GM12878 (cell line): ENCODE measurements at regions not wholly inside any gene's neighbourhood (a gene's known extent, or its start where the extent isn't known, plus 50 kb on each side); places are given as distances from the start of the nearest gene placed in this dataset.

Experiments
- ATAC-seq: fragments of 200-7000 bp; cut with Tn5 transposase; 3 replicates; pipeline ENCODE4 v1.9.1; 2020; ENCODE audit warnings: mild to moderate bottlenecking, moderate library complexity
- BruUV-seq: library from RNA; stranded (reverse); fragments of 400-500 nt; replicated peaks from 2 replicates; lab custom pipeline; 2021; lab: Mats Ljungman, UMichigan
- CTCF ChIA-PET: fragments of 300-600 bp; sonication (Branson Sonifier 250); formaldehyde crosslinking; extraction: SDS; loops from one replicate; lab custom pipeline; 2021; ENCODE audit warnings: inconsistent platforms; lab: Yijun Ruan, JAX
- POLR2A ChIA-PET: fragments of 350-600 bp; formaldehyde crosslinking; extraction: SDS; loops from one replicate; lab custom pipeline; 2021; ENCODE audit warnings: inconsistent platforms; lab: Charles Lee
- RAD21 ChIA-PET: fragments of 300-600 bp; sonication (Branson Sonifier 250); formaldehyde crosslinking; loops from one replicate; lab custom pipeline; 2023; ENCODE audit warnings: antibody characterized with exemption; ENCODE audit not compliant: unreplicated experiment; lab: Charles Lee
- SMC1A ChIA-PET: fragments of 300-600 bp; sonication (Branson Sonifier 250); formaldehyde crosslinking; loops from one replicate; lab custom pipeline; 2023; ENCODE audit not compliant: unreplicated experiment, uncharacterized antibody; lab: Charles Lee
- DNase-seq: peaks from one replicate; pipeline ENCODE4 v3.0.0-alpha.2; 2011; ENCODE audit warnings: low read depth, low spot score
- FAIRE-seq: peaks from 3 replicates; lab custom pipeline; 2011; peaks lifted over from hg19 to GRCh38; lab: Jason Lieb, UNC
- H2AFZ ChIP-seq: 2 replicates; pipeline ENCODE4 v1.6.0; 2011; ENCODE audit warnings: low read depth, low read length, control low read depth; ENCODE audit not compliant: control insufficient read depth
- H3K27ac ChIP-seq: 2 replicates; pipeline ENCODE4 v1.5.1; 2011; ENCODE audit warnings: control low read depth; ENCODE audit not compliant: control insufficient read depth, insufficient read depth
- H3K27me3 ChIP-seq, 2 experiments: replicated peaks in 1 of 2; 2 replicates each; pipeline versions ENCODE4 v1.6.0 to v1.6.1; 2011; ENCODE audit warnings: low read length in 1 of 2; ENCODE audit not compliant: control insufficient read depth in 2 of 2, insufficient read depth in 2 of 2
- H3K36me3 ChIP-seq, 2 experiments: 2 replicates each; pipeline ENCODE4 v1.5.1; 2011; ENCODE audit warnings: low read length in 1 of 2; ENCODE audit not compliant: control insufficient read depth in 2 of 2, insufficient read depth in 2 of 2
- H3K4me1 ChIP-seq: 2 replicates; pipeline ENCODE4 v1.6.1; 2011; ENCODE audit warnings: mild to moderate bottlenecking, low read length, moderate library complexity, mixed read lengths; ENCODE audit not compliant: control insufficient read depth, insufficient read depth
- H3K4me2 ChIP-seq: 2 replicates; pipeline ENCODE4 v1.6.0; 2011; ENCODE audit warnings: control low read depth; ENCODE audit not compliant: control insufficient read depth, insufficient read depth
- H3K4me3 ChIP-seq: fragments of 200-600 bp; sonication (generic); 2 replicates; pipeline ENCODE4 v1.5.1; 2016
- H3K79me2 ChIP-seq: 2 replicates; pipeline ENCODE4 v1.6.0; 2011; ENCODE audit warnings: low read length; ENCODE audit not compliant: control insufficient read depth, insufficient read depth
- H3K9ac ChIP-seq: 2 replicates; pipeline ENCODE4 v1.8.0; 2011; ENCODE audit warnings: low read length, control low read depth, mixed read lengths; ENCODE audit not compliant: control insufficient read depth, insufficient read depth
- H3K9me3 ChIP-seq: replicated peaks from 3 replicates; pipeline ENCODE4 v1.5.1; 2011; ENCODE audit warnings: mild to moderate bottlenecking, low read length; ENCODE audit not compliant: control insufficient read depth, insufficient read depth
- H4K20me1 ChIP-seq: 2 replicates; pipeline ENCODE4 v1.6.0; 2011; ENCODE audit not compliant: control insufficient read depth, insufficient read depth
- BMI1 ChIP-seq: fragments of 450-650 bp; IDR thresholded peaks from 2 replicates; pipeline ENCODE4 v1.6.1; 2016; ENCODE audit warnings: mild to moderate bottlenecking, moderate library complexity, borderline replicate concordance
- CHD1 ChIP-seq: IDR thresholded peaks from 2 replicates; pipeline ENCODE4 v1.6.1; 2012; ENCODE audit warnings: low read depth, low read length, improper control_type of control experiment
- E2F8 ChIP-seq: fragments of 450-650 bp; IDR thresholded peaks from 2 replicates; pipeline ENCODE4 v1.6.1; 2018; ENCODE audit warnings: mild to moderate bottlenecking, low read depth, moderate library complexity; ENCODE audit not compliant: partially characterized antibody
- NR2C2 ChIP-seq: IDR thresholded peaks from 2 replicates; pipeline ENCODE4 v1.6.1; 2011; ENCODE audit warnings: borderline replicate concordance, low read depth; ENCODE audit not compliant: control insufficient read depth, insufficient read length
- ZBTB33 ChIP-seq: fragments of 450-650 bp; IDR thresholded peaks from 2 replicates; pipeline ENCODE4 v1.6.1; 2017; ENCODE audit warnings: mild to moderate bottlenecking
- WGBS: methylation state at CpG from one replicate; pipeline ENCODE4 v1.1.6; 2016; ENCODE audit warnings: low lambda C conversion rate; ENCODE audit not compliant: insufficient replicate concordance, insufficient coverage; ENCODE audit errors: missing lambda C conversion rate; 5-methylcytosine and 5-hydroxymethylcytosine counted together
- in situ Hi-C: fragments of 300-500 bp; cut with MboI; formaldehyde crosslinking; loops from 9 replicates; pipeline ENCODE4 v1.14.3; 2018; ENCODE audit warnings: mixed read lengths
- intact Hi-C: fragments of 100-400 bp; cut with micrococcal nuclease; formaldehyde crosslinking; loops from one replicate; pipeline ENCODE4 v1.14.2; 2022; ENCODE audit not compliant: unreplicated experiment

GRCh38 chr5:66249920-66250319 lies 105.8 kb downstream of the SREK1 start:
- ATAC-seq (no peak), DNase-seq (no peak)
- H3K4me1 ChIP-seq, result no peaks in the 10 kb centered on the region
- RAD21 ChIA-PET, result no interaction called here
- no peak for TF ChIP-seq E2F8
- TF ChIP-seq NR2C2, result no peak
- TF ChIP-seq CHD1, result no peak
- TF ChIP-seq ZBTB33, result no peak
- no peak for TF ChIP-seq BMI1
- TF ChIP-seq, all 136 proteins: peak for 0
- WGBS, result 43% methylated on average over 4 of the region's 4 CpGs
- H3K4me3 ChIP-seq, result no peak overlapping the region
- intact Hi-C loops, result no loop called here
- no peaks in the 10 kb centered on the region for H3K9me3 ChIP-seq
- no peaks in the 10 kb centered on the region; a peak in 1 of 4 replicates for H3K27me3 ChIP-seq
- in situ Hi-C loops, result no loop called here
- H4K20me1 ChIP-seq, result no peaks in the 10 kb centered on the region
- no peaks in the 10 kb centered on the region for H3K36me3 ChIP-seq
- H3K79me2 ChIP-seq, result no peaks in the 10 kb centered on the region
- H2AFZ ChIP-seq, result no peak overlapping the region
- CTCF ChIA-PET, result interaction anchor here (1.4 kb wide), 1 partner anchor 56 kb away, joined by 5 read pairs; no protein-coding TSS in a partner anchor
- SMC1A ChIA-PET, result interaction anchor here (0.7 kb wide), 1 partner anchor 387 kb away, joined by 3 read pairs; no protein-coding TSS in a partner anchor
- no peak for FAIRE-seq
- no peak overlapping the region for H3K27ac ChIP-seq
- no TSS peak for BruUV-seq
- POLR2A ChIA-PET, result no interaction called here
- no peak overlapping the region for H3K9ac ChIP-seq
- H3K4me2 ChIP-seq, result no peak overlapping the region
